ENCODE measurements at regions not wholly inside any gene's neighbourhood (a gene's known extent, or its start where the extent isn't known, plus 50 kb on each side); places are given as distances from the start of the nearest gene placed in this dataset.

- Histone ChIP-seq H3K4me1 (ENCODE audit: insufficient read depth, low read length) (no peaks in the 10 kb centered on the region), H3K4me2 (ENCODE audit: insufficient read depth, low read length) (no peak overlapping the region)
These were observed 50.2 kb upstream of the PODXL start for GRCh38 chr7:131606346-131607290.

More at GRCh38 chr7:131606346-131607290, 50.2 kb upstream of the PODXL start:
- Histone ChIP-seq H3K27ac (ENCODE audit: low read length) (no peak overlapping the region), H3K79me2 (ENCODE audit: insufficient read depth, low read length) (no peaks in the 10 kb centered on the region), H3K36me3 (ENCODE audit: insufficient read depth, low read length) (no peaks in the 10 kb centered on the region), H3K9me3 (ENCODE audit: insufficient read depth, low read length, severe bottlenecking) (no peaks in the 10 kb centered on the region), H3K9ac (ENCODE audit: low read depth, low read length) (no peak overlapping the region), H3K4me3 (ENCODE audit: low read depth in 1 of 2, low read length in 2 of 2) (no peak overlapping the region), H4K20me1 (ENCODE audit: insufficient read depth, low read length) (no peaks in the 10 kb centered on the region), H2AFZ (ENCODE audit: low read depth, low read length) (no peak overlapping the region), H3K27me3 (ENCODE audit: insufficient read depth, low read length, poor library complexity) (peaks cover 9% of the 10 kb centered on the region)
- no peak for ATAC-seq (ENCODE audit: insufficient read depth, low read depth)
- no peak for TF ChIP-seq EZH2 (IDR thresholded peaks at IDR 0.05; ENCODE audit: borderline replicate concordance, low read depth, low read length, severe bottlenecking)
- TF ChIP-seq, protein P1, sequence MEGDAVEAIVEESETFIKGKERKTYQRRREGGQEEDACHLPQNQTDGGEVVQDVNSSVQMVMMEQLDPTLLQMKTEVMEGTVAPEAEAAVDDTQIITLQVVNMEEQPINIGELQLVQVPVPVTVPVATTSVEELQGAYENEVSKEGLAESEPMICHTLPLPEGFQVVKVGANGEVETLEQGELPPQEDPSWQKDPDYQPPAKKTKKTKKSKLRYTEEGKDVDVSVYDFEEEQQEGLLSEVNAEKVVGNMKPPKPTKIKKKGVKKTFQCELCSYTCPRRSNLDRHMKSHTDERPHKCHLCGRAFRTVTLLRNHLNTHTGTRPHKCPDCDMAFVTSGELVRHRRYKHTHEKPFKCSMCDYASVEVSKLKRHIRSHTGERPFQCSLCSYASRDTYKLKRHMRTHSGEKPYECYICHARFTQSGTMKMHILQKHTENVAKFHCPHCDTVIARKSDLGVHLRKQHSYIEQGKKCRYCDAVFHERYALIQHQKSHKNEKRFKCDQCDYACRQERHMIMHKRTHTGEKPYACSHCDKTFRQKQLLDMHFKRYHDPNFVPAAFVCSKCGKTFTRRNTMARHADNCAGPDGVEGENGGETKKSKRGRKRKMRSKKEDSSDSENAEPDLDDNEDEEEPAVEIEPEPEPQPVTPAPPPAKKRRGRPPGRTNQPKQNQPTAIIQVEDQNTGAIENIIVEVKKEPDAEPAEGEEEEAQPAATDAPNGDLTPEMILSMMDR (IDR thresholded peaks at IDR 0.05; ENCODE audit: borderline replicate concordance, extremely low read depth, low read length, poor library complexity, severe bottlenecking) = no peak
- DNase-seq = no peak
